ENCODE measurements at regions not wholly inside any gene's neighbourhood (a gene's known extent, or its start where the extent isn't known, plus 50 kb on each side); places are given as distances from the start of the nearest gene placed in this dataset.

DNA sequence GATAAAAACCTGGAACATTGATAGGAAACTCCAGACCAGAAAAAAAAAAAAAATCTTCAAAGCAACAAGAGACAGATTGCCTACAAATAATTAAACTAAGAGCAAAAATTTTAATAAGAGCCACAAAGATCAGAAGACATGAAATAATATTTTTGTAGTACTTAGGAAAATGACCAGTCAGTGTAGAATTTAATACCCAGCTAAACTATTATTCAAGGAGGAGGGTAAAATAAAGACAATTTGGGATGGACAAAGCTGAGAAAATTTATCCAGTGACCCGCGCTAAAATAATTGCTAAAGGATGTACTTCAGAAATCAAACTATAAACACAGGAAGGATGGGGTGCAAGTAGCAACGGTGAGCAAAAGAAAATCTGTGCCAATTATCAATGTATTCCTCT lies 133.2 kb downstream of the AQP9 start:
- Mint-ChIP-seq H3K27ac (ENCODE audit: unreplicated experiment) (no peak overlapping the region), H3K9me3 (ENCODE audit: unreplicated experiment) (peaks cover 13% of the 10 kb centered on the region), H3K36me3 (ENCODE audit: insufficient read depth, unreplicated experiment) (peaks cover 14% of the 10 kb centered on the region), H3K4me3 (ENCODE audit: unreplicated experiment) (no peak overlapping the region), H3K4me1 (ENCODE audit: low read depth, unreplicated experiment) (peaks cover 17% of the 10 kb centered on the region), H3K27me3 (ENCODE audit: insufficient read depth, unreplicated experiment) (no peaks in the 10 kb centered on the region)
- intact Hi-C loops (cut with micrococcal nuclease; ENCODE audit: unreplicated experiment), result loop anchor here (2.0 to 5.0 kb wide), 4 partner anchors 44 to 487 kb away; partner anchors contain the start of gene LIPC
- Histone ChIP-seq H3K4me3 (ENCODE audit: low read depth, low read length) (no peak overlapping the region), H3K9me3 (0 out of 2 replicates have a peak, but pooled peaks cover 10% of the 10 kb centered on the region), H3K27me3 (replicated peaks; ENCODE audit: control insufficient read depth, insufficient read depth, low read length) (no peaks in the 10 kb centered on the region), H3K4me1 (peaks cover 14% of the 10 kb centered on the region), H3K36me3 (ENCODE audit: control insufficient read depth, insufficient read depth, low read length) (no peaks in the 10 kb centered on the region)
- BruUV-seq (replicated peaks), result no TSS peak
- DNase-seq, result no peak
- TF ChIP-seq, protein P1, sequence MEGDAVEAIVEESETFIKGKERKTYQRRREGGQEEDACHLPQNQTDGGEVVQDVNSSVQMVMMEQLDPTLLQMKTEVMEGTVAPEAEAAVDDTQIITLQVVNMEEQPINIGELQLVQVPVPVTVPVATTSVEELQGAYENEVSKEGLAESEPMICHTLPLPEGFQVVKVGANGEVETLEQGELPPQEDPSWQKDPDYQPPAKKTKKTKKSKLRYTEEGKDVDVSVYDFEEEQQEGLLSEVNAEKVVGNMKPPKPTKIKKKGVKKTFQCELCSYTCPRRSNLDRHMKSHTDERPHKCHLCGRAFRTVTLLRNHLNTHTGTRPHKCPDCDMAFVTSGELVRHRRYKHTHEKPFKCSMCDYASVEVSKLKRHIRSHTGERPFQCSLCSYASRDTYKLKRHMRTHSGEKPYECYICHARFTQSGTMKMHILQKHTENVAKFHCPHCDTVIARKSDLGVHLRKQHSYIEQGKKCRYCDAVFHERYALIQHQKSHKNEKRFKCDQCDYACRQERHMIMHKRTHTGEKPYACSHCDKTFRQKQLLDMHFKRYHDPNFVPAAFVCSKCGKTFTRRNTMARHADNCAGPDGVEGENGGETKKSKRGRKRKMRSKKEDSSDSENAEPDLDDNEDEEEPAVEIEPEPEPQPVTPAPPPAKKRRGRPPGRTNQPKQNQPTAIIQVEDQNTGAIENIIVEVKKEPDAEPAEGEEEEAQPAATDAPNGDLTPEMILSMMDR (IDR thresholded peaks at IDR 0.05; ENCODE audit: insufficient read depth in 1 of 2, low read depth in 1 of 2, low read length in 1 of 2, severe bottlenecking in 1 of 2, unreplicated experiment in 1 of 2), result no peak
- ChIA-PET POLR2A (no interaction called here), CTCF (interaction anchor here (0.5 to 1.1 kb wide), 2 partner anchors 230 to 499 kb away, joined by 4 to 6 read pairs; partner anchors contain the start of gene MINDY2)

DNA sequence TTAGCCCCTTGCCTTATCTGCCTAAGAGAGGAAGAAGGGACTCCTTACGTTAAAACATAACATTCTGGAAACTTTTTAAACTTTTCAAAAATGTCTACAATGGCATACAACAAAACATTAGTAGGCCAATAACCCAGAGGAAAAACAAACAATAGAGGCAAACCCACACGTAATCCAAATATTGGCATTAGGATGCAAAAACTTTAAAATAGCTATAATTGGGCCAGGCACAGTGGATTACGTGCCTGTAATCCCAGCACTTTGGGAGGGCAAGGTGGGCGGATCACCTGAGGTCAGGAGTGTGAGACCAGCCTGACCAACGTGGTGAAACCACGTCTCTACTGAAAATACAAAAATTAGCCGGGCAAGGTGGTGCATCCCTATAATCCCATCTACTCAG lies 134.9 kb downstream of the AQP9 start:
- ChIA-PET CTCF (no interaction called here), POLR2A (no interaction called here)
- Histone ChIP-seq H3K9me3 (0 out of 2 replicates have a peak, but pooled peaks cover 10% of the 10 kb centered on the region), H3K4me3 (ENCODE audit: low read depth, low read length) (no peak overlapping the region), H3K36me3 (ENCODE audit: control insufficient read depth, insufficient read depth, low read length) (no peaks in the 10 kb centered on the region), H3K4me1 (peaks cover 7% of the 10 kb centered on the region; the same call in 1 of the 2 replicates), H3K27me3 (replicated peaks; ENCODE audit: control insufficient read depth, insufficient read depth, low read length) (no peaks in the 10 kb centered on the region)
- H3K9me3 Mint-ChIP-seq (ENCODE audit: unreplicated experiment), result peaks cover 13% of the 10 kb centered on the region
- no peak overlapping the region for H3K27ac Mint-ChIP-seq (ENCODE audit: unreplicated experiment)
- H3K4me3 Mint-ChIP-seq (ENCODE audit: unreplicated experiment), result no peak overlapping the region
- H3K36me3 Mint-ChIP-seq (ENCODE audit: insufficient read depth, unreplicated experiment), result peaks cover 14% of the 10 kb centered on the region
- BruUV-seq (replicated peaks), result no TSS peak
- TF ChIP-seq, protein P1 (IDR thresholded peaks at IDR 0.05; ENCODE audit: insufficient read depth in 1 of 2, low read depth in 1 of 2, low read length in 1 of 2, severe bottlenecking in 1 of 2, unreplicated experiment in 1 of 2), result no peak
- intact Hi-C loops (cut with micrococcal nuclease; ENCODE audit: unreplicated experiment), result loop anchor here (5.0 kb wide), 3 partner anchors 46 to 314 kb away; partner anchors contain the start of gene LIPC
- no peak for DNase-seq
- H3K27me3 Mint-ChIP-seq (ENCODE audit: insufficient read depth, unreplicated experiment), result no peaks in the 10 kb centered on the region
- peaks cover 11% of the 10 kb centered on the region for H3K4me1 Mint-ChIP-seq (ENCODE audit: low read depth, unreplicated experiment)

DNA sequence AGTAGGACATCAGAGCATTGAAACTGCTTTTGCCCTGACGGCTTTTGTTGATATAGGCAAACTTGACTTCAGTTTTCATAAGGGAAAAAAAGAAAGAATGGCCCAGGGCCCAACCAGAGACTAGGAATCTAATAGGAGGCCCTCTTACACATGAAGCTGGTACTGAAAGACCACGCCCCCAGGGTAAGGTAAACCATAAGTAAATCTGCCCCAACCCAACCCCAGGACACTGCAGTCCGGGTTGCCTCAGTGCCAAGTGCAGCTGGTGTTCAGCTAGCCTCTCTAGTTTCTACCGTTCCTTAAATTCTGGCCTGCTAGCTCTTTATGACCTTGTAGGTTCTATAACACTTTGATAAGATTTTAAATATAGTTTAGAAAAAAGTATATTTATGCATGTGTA lies 136.7 kb downstream of the AQP9 start:
- peaks cover 11% of the 10 kb centered on the region for H3K4me1 Mint-ChIP-seq (ENCODE audit: low read depth, unreplicated experiment)
- H3K36me3 ChIP-seq (ENCODE audit: control insufficient read depth, insufficient read depth, low read length), result no peaks in the 10 kb centered on the region
- H3K9me3 Mint-ChIP-seq (ENCODE audit: unreplicated experiment), result peaks cover 13% of the 10 kb centered on the region
- peaks cover 9% of the 10 kb centered on the region for H3K36me3 Mint-ChIP-seq (ENCODE audit: insufficient read depth, unreplicated experiment)
- H3K27me3 ChIP-seq (replicated peaks; ENCODE audit: control insufficient read depth, insufficient read depth, low read length), result no peaks in the 10 kb centered on the region
- intact Hi-C loops (cut with micrococcal nuclease; ENCODE audit: unreplicated experiment), result loop anchor here (5.0 kb wide), 3 partner anchors 48 to 312 kb away; partner anchors contain the start of gene LIPC
- CTCF ChIA-PET, result no interaction called here
- H3K4me3 ChIP-seq (ENCODE audit: low read depth, low read length), result no peak overlapping the region
- no peak overlapping the region for H3K27ac Mint-ChIP-seq (ENCODE audit: unreplicated experiment)
- H3K9me3 ChIP-seq, result 0 out of 2 replicates have a peak, but pooled peaks cover 10% of the 10 kb centered on the region
- DNase-seq, result no peak
- TF ChIP-seq, protein P1 (IDR thresholded peaks at IDR 0.05; ENCODE audit: insufficient read depth in 1 of 2, low read depth in 1 of 2, low read length in 1 of 2, severe bottlenecking in 1 of 2, unreplicated experiment in 1 of 2), result no peak
- H3K4me3 Mint-ChIP-seq (ENCODE audit: unreplicated experiment), result no peak overlapping the region
- POLR2A ChIA-PET, result no interaction called here
- no TSS peak for BruUV-seq (replicated peaks)
- H3K27me3 Mint-ChIP-seq (ENCODE audit: insufficient read depth, unreplicated experiment), result no peaks in the 10 kb centered on the region
- peaks cover 2% of the 10 kb centered on the region; the same call in 1 of the 2 replicates for H3K4me1 ChIP-seq
